Breast epithelium (tissue), 3 donors: ENCODE measurements at regions not wholly inside any gene's neighbourhood (a gene's known extent, or its start where the extent isn't known, plus 50 kb on each side); places are given as distances from the start of the nearest gene placed in this dataset.

Source experiments
- POLR2A ChIP-seq: fragments of 450-650 bp; IDR thresholded peaks from one replicate; pipeline ENCODE4 v1.6.1; 2016; ENCODE audit warnings: antibody characterized with exemption, mild to moderate bottlenecking, moderate library complexity
- POLR2AphosphoS5 ChIP-seq, 3 donors: sonication (generic); formaldehyde crosslinking; IDR thresholded peaks; one replicate each; pipeline ENCODE4 v1.6.1; 2017; ENCODE audit warnings: antibody characterized with exemption in 3 of 3

GRCh38 chr2:19123556-19123955 is 234.9 kb downstream of the OSR1 start:
- TF ChIP-seq POLR2A (no peak), POLR2AphosphoS5 (IDR thresholded peaks at IDR 0.05) (no peak)
